Tibial artery (tissue), 4 donors: ENCODE measurements at regions not wholly inside any gene's neighbourhood (a gene's known extent, or its start where the extent isn't known, plus 50 kb on each side); places are given as distances from the start of the nearest gene placed in this dataset.

Source experiments
- DNase-seq, 2 donors: peaks; one replicate each; pipeline ENCODE4 v3.0.0-alpha.2; 2019
- H3K27ac ChIP-seq, 2 donors: fragments of 200-600 bp; sonication (generic) in 1 of 2; 1 replicate in 1 of 2; 2 replicates in 1 of 2; pipeline ENCODE4 v1.5.1; 2018 to 2019; ENCODE audit warnings: mild to moderate bottlenecking in 1 of 2
- H3K27me3 ChIP-seq, 2 donors: fragments of 200-600 bp; sonication (generic) in 1 of 2; one replicate each; pipeline versions ENCODE4 v1.5.1 to v1.6.0; 2016 to 2019
- H3K36me3 ChIP-seq, 3 donors: fragments of 200-600 bp; sonication (generic) in 2 of 3; one replicate each; pipeline ENCODE4 v1.5.1; 2016 to 2019; ENCODE audit warnings: mild to moderate bottlenecking in 2 of 3
- H3K4me1 ChIP-seq, 4 donors: fragments of 200-600 bp; sonication (generic) in 2 of 4; 1 replicate in 3 of 4; 2 replicates in 1 of 4; pipeline ENCODE4 v1.5.1; 2016 to 2019
- H3K4me3 ChIP-seq, 2 donors: fragments of 200-600 bp; sonication (generic) in 1 of 2; 1 replicate in 1 of 2; 2 replicates in 1 of 2; pipeline ENCODE4 v1.5.1; 2018 to 2019; ENCODE audit warnings: mild to moderate bottlenecking in 2 of 2
- H3K9me3 ChIP-seq, 3 donors: fragments of 200-600 bp; sonication (generic) in 1 of 3; one replicate each; pipeline ENCODE4 v1.5.1; 2016 to 2019
- intact Hi-C: fragments of 100-400 bp; cut with DNase I; formaldehyde crosslinking; loops from one replicate; pipeline ENCODE4 v1.15.0; 2023; ENCODE audit warnings: low total_unique reads
- TF ChIP-seq, protein P1 (sequence below), 2 experiments: fragments of 200-600 bp in 1 of 2; fragments of 450-650 bp in 1 of 2; IDR thresholded peaks; one replicate each; pipeline ENCODE4 v1.5.1; 2017 to 2019; ENCODE audit warnings: antibody characterized with exemption in 2 of 2, mild to moderate bottlenecking in 1 of 2, moderate library complexity in 1 of 2

DNA sequence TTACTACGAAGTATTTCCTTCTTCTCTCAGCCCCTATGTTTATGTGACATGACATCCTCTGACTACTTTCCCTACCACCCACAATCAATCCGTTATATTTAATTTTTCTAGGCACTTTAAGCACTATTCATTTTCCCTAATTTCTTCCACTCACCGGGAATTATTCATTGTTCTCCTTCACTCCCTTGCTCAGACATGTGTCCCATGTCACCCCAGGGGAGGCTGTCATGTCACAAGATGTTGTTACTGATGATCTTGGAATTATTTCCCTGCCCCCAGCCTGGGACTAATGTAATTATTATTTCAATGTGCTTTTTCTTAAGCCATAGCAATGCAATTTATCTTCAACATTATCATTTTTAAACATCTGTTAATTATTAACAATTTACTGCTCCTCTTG, 317.2 kb downstream of the PHF14 start:
- intact Hi-C loops: no loop called here

DNA sequence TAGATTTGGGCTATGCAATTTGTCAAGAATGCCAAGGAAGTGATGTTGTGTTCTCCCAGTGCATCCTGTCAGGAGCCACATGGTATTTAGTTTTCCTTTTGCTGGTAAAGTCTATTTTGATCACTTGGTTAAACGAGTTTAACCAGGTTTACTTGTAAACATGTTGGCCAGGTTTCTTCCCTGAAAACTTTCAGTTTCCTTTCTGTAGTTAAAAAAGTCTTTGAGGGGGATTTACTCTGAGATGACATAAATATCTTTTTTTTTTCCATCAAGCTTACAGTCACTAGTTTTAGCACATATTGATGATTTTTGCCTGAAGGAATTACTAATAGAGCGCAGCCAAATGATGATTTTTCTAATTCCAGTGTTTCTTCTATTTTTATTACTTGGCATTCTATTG, 320.5 kb downstream of the PHF14 start:
- TF ChIP-seq, protein P1, sequence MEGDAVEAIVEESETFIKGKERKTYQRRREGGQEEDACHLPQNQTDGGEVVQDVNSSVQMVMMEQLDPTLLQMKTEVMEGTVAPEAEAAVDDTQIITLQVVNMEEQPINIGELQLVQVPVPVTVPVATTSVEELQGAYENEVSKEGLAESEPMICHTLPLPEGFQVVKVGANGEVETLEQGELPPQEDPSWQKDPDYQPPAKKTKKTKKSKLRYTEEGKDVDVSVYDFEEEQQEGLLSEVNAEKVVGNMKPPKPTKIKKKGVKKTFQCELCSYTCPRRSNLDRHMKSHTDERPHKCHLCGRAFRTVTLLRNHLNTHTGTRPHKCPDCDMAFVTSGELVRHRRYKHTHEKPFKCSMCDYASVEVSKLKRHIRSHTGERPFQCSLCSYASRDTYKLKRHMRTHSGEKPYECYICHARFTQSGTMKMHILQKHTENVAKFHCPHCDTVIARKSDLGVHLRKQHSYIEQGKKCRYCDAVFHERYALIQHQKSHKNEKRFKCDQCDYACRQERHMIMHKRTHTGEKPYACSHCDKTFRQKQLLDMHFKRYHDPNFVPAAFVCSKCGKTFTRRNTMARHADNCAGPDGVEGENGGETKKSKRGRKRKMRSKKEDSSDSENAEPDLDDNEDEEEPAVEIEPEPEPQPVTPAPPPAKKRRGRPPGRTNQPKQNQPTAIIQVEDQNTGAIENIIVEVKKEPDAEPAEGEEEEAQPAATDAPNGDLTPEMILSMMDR (IDR thresholded peaks at IDR 0.05): no peak
- no peaks in the 10 kb centered on the region for H3K9me3 ChIP-seq
- intact Hi-C loops: no loop called here
- no peak for DNase-seq
- no peaks in the 10 kb centered on the region for H3K4me1 ChIP-seq
- no peak overlapping the region for H3K27ac ChIP-seq
- H3K4me3 ChIP-seq: no peak overlapping the region
- no peaks in the 10 kb centered on the region for H3K36me3 ChIP-seq
- H3K27me3 ChIP-seq: no peaks in the 10 kb centered on the region

More for the DNA sequence above, 317.2 kb downstream of the PHF14 start:
- Histone ChIP-seq H3K27ac (no peak overlapping the region), H3K9me3 (no peaks in the 10 kb centered on the region), H3K4me1 (no peaks in the 10 kb centered on the region), H3K27me3 (no peaks in the 10 kb centered on the region), H3K36me3 (no peaks in the 10 kb centered on the region), H3K4me3 (no peak overlapping the region)
- TF ChIP-seq, protein P1 (IDR thresholded peaks at IDR 0.05): no peak
- DNase-seq: no peak

DNA sequence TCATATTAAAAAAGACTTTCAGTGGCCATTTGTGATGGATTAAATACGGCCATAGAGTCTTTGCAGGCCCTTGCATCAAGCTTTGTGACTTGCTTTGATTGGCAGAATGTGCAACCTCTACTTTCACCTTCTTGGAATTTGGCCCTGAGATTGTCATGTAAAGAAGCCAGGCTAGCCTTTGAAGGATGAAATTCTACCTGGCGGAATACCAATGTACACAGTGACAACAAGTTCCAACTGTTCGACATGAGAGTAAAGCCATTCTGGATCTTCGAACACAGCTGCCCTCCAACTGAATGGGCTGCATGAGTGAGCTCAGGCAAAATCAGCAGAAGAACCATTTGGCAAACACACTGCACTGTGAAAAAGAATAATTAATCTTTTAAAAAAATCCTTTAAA, 321.3 kb downstream of the PHF14 start:
- Histone ChIP-seq H3K36me3 (no peaks in the 10 kb centered on the region), H3K27ac (no peak overlapping the region), H3K4me1 (no peaks in the 10 kb centered on the region), H3K4me3 (no peak overlapping the region), H3K9me3 (no peaks in the 10 kb centered on the region), H3K27me3 (no peaks in the 10 kb centered on the region)
- DNase-seq: no peak
- intact Hi-C loops: no loop called here
- TF ChIP-seq, protein P1 (IDR thresholded peaks at IDR 0.05): no peak

DNA sequence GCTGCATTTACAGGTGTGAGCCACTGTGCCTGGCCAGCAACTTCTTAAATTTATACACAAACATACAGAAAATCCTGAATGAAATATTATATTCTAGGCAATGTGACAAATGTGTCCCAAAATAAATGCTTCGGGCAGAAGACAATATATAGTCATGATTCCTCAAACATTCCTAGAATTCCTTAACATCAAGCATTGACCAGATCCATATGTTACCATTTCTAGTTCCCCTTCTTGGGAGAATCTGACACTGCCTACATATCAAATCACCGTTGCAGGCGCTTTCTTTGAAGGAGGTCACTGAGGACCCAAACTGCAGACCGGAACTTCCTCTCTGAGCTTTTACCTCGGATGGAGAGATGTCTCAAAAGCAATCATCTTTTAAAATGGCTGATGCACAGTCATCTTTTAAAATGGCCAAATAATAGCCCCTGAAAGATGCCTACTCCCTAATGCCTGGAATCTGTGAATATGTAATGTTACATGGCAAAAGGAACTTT, 323.5 kb downstream of the PHF14 start:
- Histone ChIP-seq H3K36me3 (no peaks in the 10 kb centered on the region), H3K27me3 (no peaks in the 10 kb centered on the region), H3K4me1 (no peaks in the 10 kb centered on the region), H3K9me3 (no peaks in the 10 kb centered on the region), H3K27ac (no peak overlapping the region), H3K4me3 (no peak overlapping the region)
- intact Hi-C loops: no loop called here
- TF ChIP-seq, protein P1 (IDR thresholded peaks at IDR 0.05): no peak
- DNase-seq: no peak

DNA sequence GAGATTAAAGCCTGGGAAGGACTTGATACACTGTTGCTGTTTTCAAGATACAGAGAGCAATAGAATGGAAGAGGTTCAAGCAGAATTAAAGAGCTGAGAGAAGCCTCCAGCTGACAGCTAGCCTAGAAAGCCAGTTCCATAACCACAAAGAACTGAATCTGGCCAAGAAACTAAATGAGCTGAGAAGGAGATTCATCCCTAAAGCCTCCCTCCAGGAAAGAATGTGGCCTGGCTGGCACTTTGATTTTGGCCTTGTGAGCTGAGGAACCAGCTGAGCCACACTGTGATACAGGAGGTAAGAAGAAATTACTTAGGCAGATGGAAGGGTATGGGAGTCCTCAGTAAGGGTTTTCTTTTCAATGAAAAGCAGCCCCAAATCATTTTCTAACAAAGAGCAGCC, 324.1 kb downstream of the PHF14 start:
- Histone ChIP-seq H3K4me3 (no peak overlapping the region), H3K27ac (no peak overlapping the region), H3K4me1 (no peaks in the 10 kb centered on the region), H3K36me3 (no peaks in the 10 kb centered on the region), H3K27me3 (no peaks in the 10 kb centered on the region), H3K9me3 (no peaks in the 10 kb centered on the region)
- no peak for DNase-seq
- TF ChIP-seq, protein P1 (IDR thresholded peaks at IDR 0.05): no peak
- intact Hi-C loops: no loop called here

DNA sequence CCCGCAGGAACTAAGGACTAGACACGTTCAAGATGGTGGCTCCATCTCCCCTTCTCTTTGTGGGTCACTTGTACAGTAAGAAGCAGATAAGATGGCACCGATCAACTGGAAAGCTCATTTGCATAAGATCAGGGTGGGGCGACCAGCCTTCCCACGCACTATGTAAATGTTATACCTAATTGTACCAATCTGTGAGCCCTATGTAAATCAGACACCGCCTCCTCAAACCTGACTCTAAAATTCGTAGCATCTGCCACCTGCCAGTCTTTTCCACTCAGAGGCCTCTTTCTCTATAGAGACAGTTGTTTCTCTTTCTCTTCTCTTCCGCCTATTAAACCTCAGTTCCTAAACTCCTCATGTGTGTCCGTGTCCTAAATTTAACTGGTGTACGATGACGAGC, 324.5 kb downstream of the PHF14 start:
- TF ChIP-seq, protein P1 (IDR thresholded peaks at IDR 0.05): no peak
- Histone ChIP-seq H3K4me1 (no peaks in the 10 kb centered on the region), H3K27ac (no peak overlapping the region), H3K9me3 (no peaks in the 10 kb centered on the region), H3K36me3 (no peaks in the 10 kb centered on the region), H3K4me3 (no peak overlapping the region), H3K27me3 (no peaks in the 10 kb centered on the region)
- intact Hi-C loops: no loop called here
- no peak for DNase-seq
